ENCODE measurements at regions not wholly inside any gene's neighbourhood (a gene's known extent, or its start where the extent isn't known, plus 50 kb on each side); places are given as distances from the start of the nearest gene placed in this dataset.

DNA sequence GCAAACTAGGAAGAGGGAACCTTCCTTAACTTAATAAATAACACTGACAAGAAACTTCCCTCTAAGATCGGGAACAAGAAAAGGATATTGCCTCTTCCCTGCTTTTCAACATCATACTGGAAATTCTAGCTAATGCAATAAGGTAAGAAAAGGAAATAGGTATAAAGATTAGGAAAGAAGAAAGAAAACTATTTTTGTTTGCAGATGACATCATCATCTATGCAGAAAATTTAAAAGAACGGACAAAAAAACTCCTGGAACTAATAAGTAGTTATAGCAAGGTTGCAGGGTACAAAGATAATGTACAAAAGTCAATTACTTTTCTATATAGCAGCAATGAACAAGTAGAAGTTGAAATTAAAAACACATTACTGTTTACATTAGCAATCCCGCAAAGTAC, 164.8 kb downstream of the WDR11 start:
- Histone ChIP-seq H3K9me3 (peaks cover 0 to 3% of the 10 kb centered on the region in 2 donors), H3K27ac (no peak overlapping the region), H3K36me3 (no peaks in the 10 kb centered on the region), H3K4me1 (no peaks in the 10 kb centered on the region), H3K27me3 (no peaks in the 10 kb centered on the region), H3K4me3 (no peak overlapping the region)
- DNase-seq = no peak
- intact Hi-C loops (cut with DNase I; ENCODE audit: low total_unique reads) (no loop called here), in situ Hi-C loops (cut with MboI; ENCODE audit: low pct_ligation_motif_present in 1 of 4, low pct_unique_long_range_greater_than_20kb in 1 of 4, low sequenced_read_pairs in 3 of 4) (no loop called here)
- TF ChIP-seq, protein P1, sequence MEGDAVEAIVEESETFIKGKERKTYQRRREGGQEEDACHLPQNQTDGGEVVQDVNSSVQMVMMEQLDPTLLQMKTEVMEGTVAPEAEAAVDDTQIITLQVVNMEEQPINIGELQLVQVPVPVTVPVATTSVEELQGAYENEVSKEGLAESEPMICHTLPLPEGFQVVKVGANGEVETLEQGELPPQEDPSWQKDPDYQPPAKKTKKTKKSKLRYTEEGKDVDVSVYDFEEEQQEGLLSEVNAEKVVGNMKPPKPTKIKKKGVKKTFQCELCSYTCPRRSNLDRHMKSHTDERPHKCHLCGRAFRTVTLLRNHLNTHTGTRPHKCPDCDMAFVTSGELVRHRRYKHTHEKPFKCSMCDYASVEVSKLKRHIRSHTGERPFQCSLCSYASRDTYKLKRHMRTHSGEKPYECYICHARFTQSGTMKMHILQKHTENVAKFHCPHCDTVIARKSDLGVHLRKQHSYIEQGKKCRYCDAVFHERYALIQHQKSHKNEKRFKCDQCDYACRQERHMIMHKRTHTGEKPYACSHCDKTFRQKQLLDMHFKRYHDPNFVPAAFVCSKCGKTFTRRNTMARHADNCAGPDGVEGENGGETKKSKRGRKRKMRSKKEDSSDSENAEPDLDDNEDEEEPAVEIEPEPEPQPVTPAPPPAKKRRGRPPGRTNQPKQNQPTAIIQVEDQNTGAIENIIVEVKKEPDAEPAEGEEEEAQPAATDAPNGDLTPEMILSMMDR (IDR thresholded peaks at IDR 0.05) = no peak
- no peak for TF ChIP-seq POLR2A (IDR thresholded peaks at IDR 0.05)
- no peak for TF ChIP-seq EP300 (IDR thresholded peaks at IDR 0.05; ENCODE audit: low read depth)
- 89 to 94% methylated on average over 3 of the region's 3 CpGs for WGBS, 2 donors (ENCODE audit: low coverage in 1 of 2)

DNA sequence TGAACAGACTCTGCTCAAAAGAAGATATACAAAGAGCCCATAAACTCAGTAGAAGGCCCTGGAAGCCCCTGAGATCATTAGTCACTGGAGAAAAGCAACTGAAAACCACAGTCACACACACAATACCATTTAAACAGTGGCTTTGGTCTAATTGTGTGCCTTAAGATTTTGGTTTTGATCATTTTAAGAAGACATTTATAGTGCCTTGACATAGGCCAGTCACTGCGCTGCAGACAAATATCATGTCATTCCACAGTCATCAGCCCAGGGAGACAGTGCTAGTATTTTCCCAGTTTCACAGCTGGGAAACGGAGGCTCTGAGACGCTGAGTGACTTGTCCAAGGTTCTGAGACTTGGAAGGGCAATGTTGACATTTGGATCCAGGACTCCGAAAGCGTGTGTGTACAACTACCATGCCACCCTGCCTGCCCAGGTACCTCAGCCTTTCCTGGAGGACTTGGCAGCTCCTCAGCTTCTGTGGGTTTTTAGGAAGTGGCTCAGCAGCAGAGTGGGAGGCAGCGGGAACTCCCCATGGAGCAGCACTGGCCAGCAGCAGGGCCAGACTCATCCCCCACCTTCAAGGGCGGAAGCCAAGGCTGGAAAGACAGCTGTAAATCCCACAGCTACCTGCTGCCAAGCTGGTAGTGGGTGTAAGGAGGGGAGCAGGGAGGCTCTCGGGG, 173.9 kb downstream of the WDR11 start:
- DNase-seq = no peak
- 60 to 75% methylated on average over 1 to 7 of the region's 8 CpGs for WGBS, 2 donors (ENCODE audit: low coverage in 1 of 2)
- H3K27me3 ChIP-seq = no peaks in the 10 kb centered on the region
- H3K9me3 ChIP-seq = no peaks in the 10 kb centered on the region
- TF ChIP-seq EP300 (IDR thresholded peaks at IDR 0.05; ENCODE audit: low read depth) (no peak), POLR2AphosphoS5 (IDR thresholded peaks at IDR 0.05) (peak in 1 of 3 donors; percentile 8)
- no peak overlapping the region for H3K4me3 ChIP-seq
- in situ Hi-C loops (cut with MboI; ENCODE audit: low pct_ligation_motif_present in 1 of 4, low pct_unique_long_range_greater_than_20kb in 1 of 4, low sequenced_read_pairs in 3 of 4) (no loop called here), intact Hi-C loops (cut with DNase I; ENCODE audit: low total_unique reads) (loop anchor here (5.0 kb wide), 1 partner anchor 572 kb away; the partner anchor contains the start of gene FGFR2)
- H3K4me1 ChIP-seq = peaks cover 0 to 8% (median 0%) of the 10 kb centered on the region in 4 donors
- H3K36me3 ChIP-seq = no peaks in the 10 kb centered on the region
- H3K27ac ChIP-seq = peak overlapping the region in 2 of 4 donors; percentile 25 to 59

DNA sequence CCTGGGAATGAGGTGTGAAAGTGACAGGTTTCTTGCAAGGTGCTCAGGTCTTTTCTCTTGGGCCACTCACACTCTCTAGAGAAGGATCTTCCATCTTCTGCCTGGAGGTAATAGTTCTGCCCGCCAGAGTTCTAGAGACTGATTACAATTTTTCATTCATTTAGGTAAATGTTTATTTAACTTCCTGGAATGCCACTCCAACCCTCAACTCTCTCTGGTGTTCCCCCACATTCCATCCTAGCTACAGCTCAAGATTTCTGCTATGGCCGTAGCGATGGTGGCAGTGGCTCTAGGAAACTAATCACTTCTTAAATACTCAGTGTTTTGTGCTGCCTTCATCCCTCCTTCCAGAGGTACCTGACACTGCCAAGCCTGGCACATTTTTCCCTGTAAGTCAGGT, 174.6 kb downstream of the WDR11 start:
- Histone ChIP-seq H3K4me1 (peaks cover 0 to 8% (median 0%) of the 10 kb centered on the region in 4 donors), H3K4me3 (no peak overlapping the region), H3K9me3 (no peaks in the 10 kb centered on the region), H3K36me3 (no peaks in the 10 kb centered on the region), H3K27me3 (no peaks in the 10 kb centered on the region), H3K27ac (peak overlapping the region in 2 of 4 donors; percentile 25 to 59)
- in situ Hi-C loops (cut with MboI; ENCODE audit: low pct_ligation_motif_present in 1 of 4, low pct_unique_long_range_greater_than_20kb in 1 of 4, low sequenced_read_pairs in 3 of 4) (no loop called here), intact Hi-C loops (cut with DNase I; ENCODE audit: low total_unique reads) (loop anchor here (2.0 to 5.0 kb wide), 2 partner anchors 107 to 572 kb away; partner anchors contain the start of gene FGFR2)
- no peak for DNase-seq
- TF ChIP-seq POLR2A (IDR thresholded peaks at IDR 0.05) (no peak), POLR2AphosphoS5 (IDR thresholded peaks at IDR 0.05) (no peak)
- TF ChIP-seq, protein P1 (IDR thresholded peaks at IDR 0.05) = no peak
- 84% methylated on average over 3 of the region's 3 CpGs; no CpG with 5 or more reads in 1 of the 2 donors for WGBS, 2 donors (ENCODE audit: low coverage in 1 of 2)

DNA sequence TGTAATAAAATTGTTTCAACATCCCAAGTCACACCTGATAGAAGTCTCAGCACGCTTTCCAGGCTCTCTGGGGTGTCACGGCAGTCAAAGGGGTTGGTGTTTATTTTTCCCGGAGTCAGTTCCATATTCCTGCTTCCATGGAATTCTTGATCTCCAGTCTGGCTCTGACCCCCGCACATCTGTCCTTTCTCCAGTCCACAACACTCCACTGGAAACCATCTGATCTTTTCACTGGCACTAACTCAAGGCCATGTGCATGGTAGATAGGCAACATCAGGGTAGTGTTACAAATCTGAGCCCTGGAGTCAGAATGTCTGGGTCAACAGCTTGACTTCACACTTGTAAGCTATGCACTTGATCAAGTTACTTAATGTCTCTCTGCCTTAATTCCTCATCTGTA, 176.2 kb downstream of the WDR11 start:
- no peak for DNase-seq
- intact Hi-C loops (cut with DNase I; ENCODE audit: low total_unique reads) = loop anchor here (2.0 to 5.0 kb wide), 2 partner anchors 105 to 570 kb away; partner anchors contain the start of gene FGFR2
- Histone ChIP-seq H3K36me3 (no peaks in the 10 kb centered on the region), H3K9me3 (no peaks in the 10 kb centered on the region), H3K27me3 (no peaks in the 10 kb centered on the region), H3K4me3 (no peak overlapping the region), H3K27ac (peak overlapping the region in 2 of 4 donors; percentile 42 to 57), H3K4me1 (peaks cover 0 to 8% (median 0%) of the 10 kb centered on the region in 4 donors)
- TF ChIP-seq POLR2AphosphoS5 (IDR thresholded peaks at IDR 0.05) (peak; percentile 27 to 90 (median 74)), EP300 (IDR thresholded peaks at IDR 0.05; ENCODE audit: low read depth) (no peak)
- in situ Hi-C loops (cut with MboI; ENCODE audit: low pct_ligation_motif_present in 1 of 4, low pct_unique_long_range_greater_than_20kb in 1 of 4, low sequenced_read_pairs in 3 of 4) = no loop called here
- 39% methylated on average over 4 of the region's 4 CpGs; no CpG with 5 or more reads in 1 of the 2 donors for WGBS, 2 donors (ENCODE audit: low coverage in 1 of 2)

DNA sequence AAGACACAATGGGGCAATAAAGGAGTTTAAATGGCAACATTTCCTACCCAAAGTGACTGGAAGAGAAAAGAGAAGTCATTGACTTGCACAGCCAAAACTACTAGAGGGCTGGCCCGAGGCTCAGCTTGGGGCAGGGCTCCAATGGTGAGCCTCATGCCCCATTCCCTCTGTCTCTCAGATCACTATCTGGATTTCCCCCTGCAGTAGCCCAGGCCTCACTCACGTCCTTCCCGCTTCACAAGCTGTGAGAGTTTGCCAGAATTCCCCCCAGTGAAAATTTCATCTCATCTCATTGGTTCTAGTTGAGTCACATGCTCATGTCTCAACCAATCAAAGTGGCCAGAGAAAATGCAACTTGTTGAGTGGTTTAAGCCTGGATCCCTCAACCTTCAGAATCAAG, 181.3 kb downstream of the WDR11 start:
- Histone ChIP-seq H3K27ac (peak overlapping the region in 2 of 4 donors; percentile 63 to 79), H3K27me3 (no peaks in the 10 kb centered on the region), H3K36me3 (no peaks in the 10 kb centered on the region), H3K9me3 (no peaks in the 10 kb centered on the region), H3K4me3 (no peak overlapping the region), H3K4me1 (peaks cover 0 to 22% (median 4%) of the 10 kb centered on the region in 4 donors)
- WGBS, 2 donors (ENCODE audit: low coverage in 1 of 2) = 67% methylated on average over 3 of the region's 3 CpGs; no CpG with 5 or more reads in 1 of the 2 donors
- DNase-seq = no peak
- in situ Hi-C loops (cut with MboI; ENCODE audit: low pct_ligation_motif_present in 1 of 4, low pct_unique_long_range_greater_than_20kb in 1 of 4, low sequenced_read_pairs in 3 of 4) = no loop called here
- intact Hi-C loops (cut with DNase I; ENCODE audit: low total_unique reads) = loop anchor here (2.0 kb wide), 1 partner anchor 106 kb away; no protein-coding TSS in a partner anchor
- TF ChIP-seq, protein P1 (IDR thresholded peaks at IDR 0.05) = no peak
- TF ChIP-seq POLR2A (IDR thresholded peaks at IDR 0.05) (no peak), EP300 (IDR thresholded peaks at IDR 0.05; ENCODE audit: low read depth) (no peak), POLR2AphosphoS5 (IDR thresholded peaks at IDR 0.05) (no peak)
